ENCODE measurements at regions not wholly inside any gene's neighbourhood (a gene's known extent, or its start where the extent isn't known, plus 50 kb on each side); places are given as distances from the start of the nearest gene placed in this dataset.
"Not testable (repeated sequence)": the region's sequence is repeated elsewhere in the genome, so short reads cannot be mapped to it uniquely, and the experiment has no call there.

DNA sequence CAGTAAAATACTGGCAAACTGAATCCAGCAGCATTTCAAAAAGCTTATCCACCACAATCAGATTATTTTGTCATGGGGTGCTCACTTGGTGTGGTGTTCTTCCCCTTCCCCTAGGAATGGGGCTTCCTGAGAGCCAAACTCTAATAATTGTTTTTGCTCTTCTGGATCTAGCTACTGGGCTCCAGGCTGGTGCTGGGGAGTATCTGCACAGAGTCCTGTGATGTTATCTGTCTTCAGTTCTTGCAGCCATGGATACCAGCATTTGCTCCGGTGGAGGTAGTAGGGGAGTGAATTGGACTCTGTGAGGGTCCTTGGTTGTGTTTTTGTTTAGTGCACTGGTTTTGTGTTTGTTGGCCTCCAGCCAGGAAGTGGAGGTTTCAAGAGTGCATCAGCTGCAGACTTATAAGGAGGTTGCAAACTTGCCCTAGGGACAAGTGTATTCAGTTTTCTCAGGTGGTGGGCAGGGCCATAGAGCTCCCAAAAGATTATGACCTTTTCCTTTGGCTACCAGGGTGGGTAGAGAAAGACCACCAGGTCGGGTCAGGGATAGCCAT, 308.5 kb upstream of the MAGI2 start:
- H3K27me3 ChIP-seq = no peaks in the 10 kb centered on the region
- no peak overlapping the region for H3K4me3 ChIP-seq
- H3K9me3 ChIP-seq = no peaks in the 10 kb centered on the region
- no peak for ATAC-seq
- H3K36me3 ChIP-seq = no peaks in the 10 kb centered on the region
- intact Hi-C loops (cut with DNase I; ENCODE audit: low total_unique reads) = no loop called here
- no peak for DNase-seq
- in situ Hi-C loops (cut with MboI; ENCODE audit: low sequenced_read_pairs in 4 of 4) = no loop called here
- no peak overlapping the region for H3K27ac ChIP-seq
- TF ChIP-seq CTCF (IDR thresholded peaks at IDR 0.05 in 4 of 5, conservative IDR thresholded peaks at IDR 0.05 in 1 of 5) = no peak
- TF ChIP-seq POLR2A (IDR thresholded peaks at IDR 0.05) = no peak
- H3K4me1 ChIP-seq = no peaks in the 10 kb centered on the region

DNA sequence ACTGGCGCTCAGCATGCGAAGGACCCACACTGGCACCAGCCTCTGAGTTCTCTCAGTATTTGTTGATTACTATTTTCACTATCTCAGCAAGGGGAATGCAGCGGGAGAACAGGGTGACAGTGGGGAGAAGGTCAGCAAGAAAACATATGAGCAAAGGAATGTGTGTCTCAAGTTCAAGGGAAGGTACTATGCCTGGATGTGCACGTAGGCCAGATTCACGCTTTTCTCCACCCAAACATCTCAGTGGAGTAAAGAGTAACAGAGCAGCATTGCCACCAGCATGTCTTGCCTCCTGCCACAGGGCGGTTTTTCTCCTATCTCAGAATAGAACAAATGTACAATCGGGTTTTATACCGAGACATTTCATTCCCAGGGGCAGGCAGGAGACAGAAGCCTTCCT, 297.5 kb upstream of the MAGI2 start:
- H3K36me3 ChIP-seq; H3K4me1 ChIP-seq; intact Hi-C loops (cut with DNase I; ENCODE audit: low total_unique reads); H3K4me3 ChIP-seq; H3K27ac ChIP-seq; DNase-seq; H3K9me3 ChIP-seq; ATAC-seq; in situ Hi-C loops (cut with MboI; ENCODE audit: low sequenced_read_pairs in 4 of 4); H3K27me3 ChIP-seq: not testable (repeated sequence)

- DNase-seq (no peak), ATAC-seq (no peak)
- Histone ChIP-seq H3K4me1 (no peaks in the 10 kb centered on the region), H3K4me3 (no peak overlapping the region), H3K9me3 (no peaks in the 10 kb centered on the region), H3K36me3 (no peaks in the 10 kb centered on the region), H3K27me3 (no peaks in the 10 kb centered on the region), H3K27ac (no peak overlapping the region)
- intact Hi-C loops (cut with DNase I; ENCODE audit: low total_unique reads) = no loop called here
- in situ Hi-C loops (cut with MboI; ENCODE audit: low sequenced_read_pairs in 4 of 4) = no loop called here
- no peak for TF ChIP-seq POLR2A (IDR thresholded peaks at IDR 0.05)
- TF ChIP-seq CTCF (IDR thresholded peaks at IDR 0.05 in 4 of 5, conservative IDR thresholded peaks at IDR 0.05 in 1 of 5) = no peak
Measured at GRCh38 chr7:79749856-79750255, 296.4 kb upstream of the MAGI2 start.

GRCh38 chr7:79741684-79742083, 288.2 kb upstream of the MAGI2 start:
- no peak overlapping the region for H3K4me3 ChIP-seq
- in situ Hi-C loops (cut with MboI; ENCODE audit: low sequenced_read_pairs in 4 of 4) = no loop called here
- ATAC-seq (no peak), DNase-seq (no peak)
- H3K36me3 ChIP-seq = no peaks in the 10 kb centered on the region
- no peaks in the 10 kb centered on the region for H3K27me3 ChIP-seq
- no peaks in the 10 kb centered on the region for H3K4me1 ChIP-seq
- no peaks in the 10 kb centered on the region for H3K9me3 ChIP-seq
- intact Hi-C loops (cut with DNase I; ENCODE audit: low total_unique reads) = no loop called here
- H3K27ac ChIP-seq = no peak overlapping the region
- TF ChIP-seq CTCF (IDR thresholded peaks at IDR 0.05 in 4 of 5, conservative IDR thresholded peaks at IDR 0.05 in 1 of 5) = no peak
- TF ChIP-seq POLR2A (IDR thresholded peaks at IDR 0.05) = no peak

DNA sequence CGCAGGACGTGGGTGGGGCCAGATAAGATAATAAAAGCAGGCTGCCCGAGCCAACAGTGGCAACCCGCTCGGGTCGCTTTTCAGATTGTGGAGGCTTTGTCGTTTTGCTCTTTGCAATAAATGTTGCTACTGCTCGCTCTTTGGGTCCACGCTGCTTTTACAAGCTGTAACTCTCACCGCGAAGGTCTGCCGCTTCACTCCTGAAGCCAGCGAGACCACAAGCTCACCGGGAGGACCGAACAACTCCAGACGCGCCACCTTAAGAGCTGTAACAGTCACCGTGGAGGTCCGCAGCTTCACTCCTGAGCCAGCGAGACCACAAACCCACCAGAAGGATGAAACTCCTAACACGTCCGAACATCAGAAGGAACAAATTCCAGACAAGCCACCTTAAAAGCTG, 286.6 kb upstream of the MAGI2 start:
- H3K4me1 ChIP-seq = no peaks in the 10 kb centered on the region
- no peak overlapping the region for H3K27ac ChIP-seq
- intact Hi-C loops (cut with DNase I; ENCODE audit: low total_unique reads) (no loop called here), in situ Hi-C loops (cut with MboI; ENCODE audit: low sequenced_read_pairs in 4 of 4) (no loop called here)
- H3K9me3 ChIP-seq = no peaks in the 10 kb centered on the region
- DNase-seq (no peak), ATAC-seq (no peak)
- H3K4me3 ChIP-seq = no peak overlapping the region
- TF ChIP-seq POLR2A (IDR thresholded peaks at IDR 0.05) (no peak), CTCF (IDR thresholded peaks at IDR 0.05 in 4 of 5, conservative IDR thresholded peaks at IDR 0.05 in 1 of 5) (no peak)
- no peaks in the 10 kb centered on the region for H3K36me3 ChIP-seq
- H3K27me3 ChIP-seq = no peaks in the 10 kb centered on the region

DNA sequence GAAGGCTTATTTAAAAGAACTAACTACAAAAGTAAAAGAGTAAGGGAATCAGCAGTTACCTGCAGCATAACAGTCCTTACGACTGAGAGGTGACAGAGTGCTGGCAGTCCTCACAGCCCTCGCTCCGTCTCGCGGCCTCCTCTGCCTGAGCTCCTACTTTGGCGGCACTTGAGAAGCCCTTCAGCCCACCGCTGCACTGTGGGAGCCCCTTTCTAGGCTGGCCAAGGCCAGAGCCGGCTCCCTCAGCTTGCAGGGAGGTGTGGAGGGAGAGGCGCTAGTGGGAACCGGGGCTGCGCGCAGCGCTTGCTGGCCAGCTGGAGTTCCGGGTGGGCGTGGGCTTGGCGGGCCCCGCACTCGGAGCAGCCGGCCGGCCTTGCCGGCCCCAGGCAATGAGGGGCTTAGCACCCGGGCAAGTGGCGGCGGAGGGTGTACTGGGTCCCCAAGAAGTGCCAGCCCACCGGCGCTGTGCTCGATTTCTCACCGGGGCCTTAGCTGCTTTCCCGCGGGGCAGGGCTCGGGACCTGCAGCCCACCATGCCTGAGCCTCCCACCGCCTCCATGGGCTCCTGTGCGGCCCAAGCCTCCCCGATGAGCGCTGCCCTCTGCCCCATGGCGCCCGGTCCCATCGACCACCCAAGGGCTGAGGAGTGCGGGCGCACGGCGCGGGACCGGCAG, 285.7 kb upstream of the MAGI2 start:
- H3K27ac ChIP-seq; intact Hi-C loops (cut with DNase I; ENCODE audit: low total_unique reads); H3K27me3 ChIP-seq; DNase-seq; in situ Hi-C loops (cut with MboI; ENCODE audit: low sequenced_read_pairs in 4 of 4); H3K9me3 ChIP-seq; ATAC-seq; H3K4me1 ChIP-seq; H3K36me3 ChIP-seq; H3K4me3 ChIP-seq: not testable (repeated sequence)

All from gastrocnemius medialis (tissue), 4 donors.